NCI-H446 treated with DMSO at 0.1 percent for 48 hours (cell line): ENCODE measurements at regions not wholly inside any gene's neighbourhood (a gene's known extent, or its start where the extent isn't known, plus 50 kb on each side); places are given as distances from the start of the nearest gene placed in this dataset.
"Not testable (repeated sequence)": the region's sequence is repeated elsewhere in the genome, so short reads cannot be mapped to it uniquely, and the experiment has no call there.

Experiments used
- DNase-seq: peaks from one replicate; lab custom pipeline; 2025; lab: John Stamatoyannopoulos, UW

GRCh38 chr6:854406-855118, 161.6 kb upstream of the EXOC2 start:
- DNase-seq, result no peak

GRCh38 chr6:852216-852615, 159.3 kb upstream of the EXOC2 start:
- not testable (repeated sequence) for DNase-seq

DNA sequence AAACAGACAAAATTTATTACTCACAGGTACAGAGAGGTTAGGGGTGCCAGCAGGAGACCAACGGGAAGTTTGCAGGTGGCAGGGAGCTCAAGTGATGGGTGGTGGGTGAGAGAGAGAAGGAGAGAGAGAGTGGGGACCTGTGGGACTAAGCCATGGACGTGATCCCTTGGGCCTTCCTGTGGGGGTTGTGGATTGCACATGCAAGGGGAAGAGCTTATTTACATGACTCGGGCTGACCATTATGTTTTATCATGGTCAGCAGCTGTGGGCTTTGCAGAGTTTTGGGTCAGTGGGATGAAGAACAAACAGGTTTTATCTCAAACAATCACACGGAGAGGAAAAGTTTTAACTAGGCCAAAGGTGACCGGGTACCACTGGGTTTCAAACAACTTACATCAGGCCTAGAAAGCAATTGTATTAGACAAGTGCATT, 156.2 kb upstream of the EXOC2 start:
- DNase-seq, result no peak

- no peak for DNase-seq
Measured at GRCh38 chr6:845566-845965, 152.6 kb upstream of the EXOC2 start.

- DNase-seq, result no peak
Measured at GRCh38 chr6:845101-845500, 152.2 kb upstream of the EXOC2 start.

GRCh38 chr6:842141-842540, 149.2 kb upstream of the EXOC2 start:
- DNase-seq, result no peak

- DNase-seq, result no peak
Measured at GRCh38 chr6:841569-841968, 148.6 kb upstream of the EXOC2 start.

DNA sequence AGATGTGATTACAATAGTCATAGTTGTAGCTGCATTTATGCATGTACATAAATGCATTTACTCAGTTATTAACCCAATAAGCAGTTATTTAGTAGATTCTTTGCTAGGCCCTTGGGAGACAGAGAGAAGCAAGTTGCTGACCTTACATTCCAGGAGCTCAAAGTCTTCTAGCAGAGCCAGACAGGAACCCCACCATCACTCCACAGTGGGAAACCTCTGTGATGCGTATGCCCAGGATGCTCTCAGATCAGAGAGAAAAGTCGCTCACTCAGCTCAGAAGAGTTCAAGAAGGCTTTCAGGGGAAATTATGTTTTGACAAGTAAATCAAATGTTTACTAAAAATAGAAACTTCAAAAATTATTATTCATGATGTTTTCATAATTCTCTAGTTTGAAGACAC, 146.3 kb upstream of the EXOC2 start:
- no peak for DNase-seq

GRCh38 chr6:837380-837779, 144.4 kb upstream of the EXOC2 start:
- no peak for DNase-seq

DNA sequence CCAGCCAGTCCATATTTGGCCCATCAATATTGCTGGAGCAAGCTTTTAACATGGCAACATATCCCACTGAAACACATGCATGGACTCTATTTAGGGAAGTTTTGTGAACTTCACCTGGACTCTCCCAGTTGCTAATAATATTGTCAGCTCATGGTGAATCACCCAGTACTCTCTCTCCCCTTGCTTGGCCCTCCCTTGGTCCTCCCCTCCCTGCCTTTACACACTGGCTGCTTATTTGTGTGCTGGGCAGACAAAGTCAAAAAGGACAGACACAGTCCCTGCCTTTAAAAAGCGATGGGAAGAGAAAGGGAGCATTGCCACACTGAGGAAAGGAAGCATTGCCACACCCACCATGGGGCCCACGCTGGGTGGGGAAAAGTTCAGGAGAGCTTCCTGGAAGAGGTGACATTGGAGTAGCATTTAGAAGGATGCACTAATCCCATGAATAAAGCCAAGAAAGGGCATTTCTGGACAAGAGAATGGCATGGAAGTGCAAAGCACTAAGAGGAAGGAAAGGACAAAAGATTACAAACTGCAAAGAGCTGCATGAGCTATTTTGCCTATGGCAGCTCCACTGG, 143.4 kb upstream of the EXOC2 start:
- no peak for DNase-seq

DNA sequence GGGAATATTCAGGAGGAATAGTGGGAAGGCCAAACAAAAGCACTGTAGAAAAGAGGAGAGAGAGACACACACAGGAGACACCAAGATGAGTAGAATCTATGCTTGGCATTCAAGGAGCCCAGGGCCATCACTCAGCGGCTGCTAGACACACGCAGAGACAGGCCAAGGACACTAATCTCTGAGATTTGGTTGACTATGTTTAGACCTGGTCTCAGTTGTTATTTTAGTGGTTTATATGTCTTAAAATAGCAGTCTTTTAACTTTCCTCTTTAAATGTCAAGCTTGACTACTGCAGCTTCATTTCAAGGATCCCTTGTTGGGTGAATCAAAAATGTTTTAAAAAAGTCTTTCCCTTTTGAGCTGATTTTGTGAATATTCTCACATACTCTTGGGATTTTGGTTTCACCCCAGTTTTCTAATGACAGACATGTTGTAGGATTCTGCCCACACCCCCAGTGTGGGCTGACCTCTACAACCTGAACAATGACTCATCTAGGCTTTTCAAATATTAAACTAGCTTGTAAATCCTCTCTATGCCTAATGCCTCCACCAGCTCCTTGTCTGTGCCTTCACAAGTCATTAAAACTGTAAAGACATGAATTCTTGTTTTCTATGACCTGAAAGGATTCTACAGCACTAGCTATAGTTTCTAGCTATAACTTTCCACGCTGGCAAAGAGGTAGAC, 142.7 kb upstream of the EXOC2 start:
- DNase-seq, result no peak

- DNase-seq, result no peak
Measured at GRCh38 chr6:834866-835265, 141.9 kb upstream of the EXOC2 start.

- no peak for DNase-seq
Measured at GRCh38 chr6:834190-834589, 141.3 kb upstream of the EXOC2 start.

DNA sequence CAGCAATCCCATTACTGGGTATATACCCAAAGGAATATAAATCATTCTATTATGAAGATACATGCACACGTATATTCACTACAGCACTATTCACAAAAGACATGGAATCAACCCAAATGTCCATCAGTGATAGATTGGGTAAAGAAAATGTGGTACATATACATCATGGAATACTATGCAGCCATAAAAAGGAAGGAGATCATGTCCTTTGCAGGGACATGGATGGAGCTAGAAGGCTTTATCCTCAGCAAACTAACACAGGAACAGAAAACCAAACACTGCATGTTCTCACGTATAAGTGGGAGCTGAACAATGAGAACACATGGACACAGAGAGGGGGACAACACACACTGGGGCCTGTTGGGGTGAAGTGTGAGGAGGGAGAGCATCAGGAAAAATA, 139.9 kb upstream of the EXOC2 start:
- DNase-seq, result not testable (repeated sequence)

GRCh38 chr6:830667-831327, 137.9 kb upstream of the EXOC2 start:
- DNase-seq, result no peak

DNA sequence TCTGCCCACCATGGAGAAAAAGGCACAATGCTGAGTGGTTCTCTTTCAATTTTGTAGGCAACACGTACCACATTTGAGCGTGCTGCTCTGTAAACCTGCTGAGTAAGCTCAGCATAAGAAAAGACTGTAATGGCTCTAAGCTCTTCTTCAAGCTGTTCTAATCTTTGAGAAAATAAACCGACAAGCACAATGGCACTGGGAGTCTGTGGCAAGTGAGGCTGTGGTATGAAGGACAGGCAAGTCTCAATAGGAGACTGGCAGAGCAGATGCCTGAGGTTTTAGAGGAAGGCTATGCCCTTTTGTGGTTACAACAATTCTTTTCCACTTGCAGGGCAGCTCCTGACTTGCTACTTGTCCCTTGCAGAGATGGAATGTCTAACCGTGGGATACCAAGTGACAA, 136.7 kb upstream of the EXOC2 start:
- DNase-seq, result no peak

DNA sequence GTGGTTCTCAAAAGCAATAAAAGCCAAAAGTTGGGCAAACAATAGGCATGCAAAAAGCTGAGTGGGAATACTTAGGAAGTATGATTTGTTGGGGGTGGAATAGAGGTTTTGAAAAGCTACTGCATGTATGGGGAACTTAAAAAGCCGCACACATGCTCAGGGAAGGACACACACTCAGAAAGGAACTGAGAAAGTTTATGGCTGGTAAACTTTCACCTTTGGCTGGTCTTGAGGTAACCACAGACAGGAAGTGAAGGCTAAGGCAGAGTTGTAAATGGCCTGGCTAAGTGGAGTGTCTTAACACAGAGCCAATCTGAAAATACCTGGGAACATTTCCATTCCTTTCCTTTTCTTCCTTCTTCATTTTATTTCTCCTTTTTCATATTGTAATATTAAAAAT, 134.5 kb upstream of the EXOC2 start:
- DNase-seq, result no peak

DNA sequence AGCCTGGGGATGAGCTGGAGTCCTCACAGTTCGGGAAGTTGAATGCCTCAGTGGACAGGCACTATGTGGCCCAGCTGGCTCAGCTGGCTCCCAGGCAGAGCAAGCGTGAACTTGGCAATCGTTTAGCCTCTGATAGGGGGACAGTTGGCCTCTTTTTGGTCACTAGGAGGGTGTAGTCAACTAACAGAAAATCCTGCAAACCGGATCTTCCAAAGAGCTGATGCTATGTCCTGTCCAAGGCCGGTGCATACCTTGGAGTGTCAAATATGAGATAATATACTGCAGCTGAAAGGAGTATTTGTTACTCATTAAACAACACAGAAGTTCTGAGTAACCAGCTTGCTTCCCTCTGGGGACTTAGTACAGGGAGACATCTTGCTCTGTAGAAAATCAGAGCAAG, 126.2 kb upstream of the EXOC2 start:
- DNase-seq, result no peak

DNA sequence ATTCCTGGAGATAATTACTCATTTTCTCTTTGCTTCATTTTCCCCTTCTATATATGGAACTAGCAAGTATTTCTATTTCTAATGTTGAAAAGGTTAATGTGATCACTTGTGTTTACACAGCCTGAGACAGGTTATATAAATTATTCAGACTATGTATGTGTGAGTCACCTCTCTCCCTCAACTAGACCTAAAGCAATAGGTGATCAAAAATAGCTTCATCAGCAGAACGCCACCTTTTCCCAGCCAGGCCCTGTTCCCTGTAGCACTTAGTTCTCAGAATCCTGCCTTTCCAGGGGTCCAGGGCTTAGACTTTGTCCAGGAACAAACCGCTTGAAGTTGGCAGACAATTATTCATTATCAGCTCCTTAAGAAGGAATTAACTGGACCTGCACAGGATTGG, 125.3 kb upstream of the EXOC2 start:
- no peak for DNase-seq

DNA sequence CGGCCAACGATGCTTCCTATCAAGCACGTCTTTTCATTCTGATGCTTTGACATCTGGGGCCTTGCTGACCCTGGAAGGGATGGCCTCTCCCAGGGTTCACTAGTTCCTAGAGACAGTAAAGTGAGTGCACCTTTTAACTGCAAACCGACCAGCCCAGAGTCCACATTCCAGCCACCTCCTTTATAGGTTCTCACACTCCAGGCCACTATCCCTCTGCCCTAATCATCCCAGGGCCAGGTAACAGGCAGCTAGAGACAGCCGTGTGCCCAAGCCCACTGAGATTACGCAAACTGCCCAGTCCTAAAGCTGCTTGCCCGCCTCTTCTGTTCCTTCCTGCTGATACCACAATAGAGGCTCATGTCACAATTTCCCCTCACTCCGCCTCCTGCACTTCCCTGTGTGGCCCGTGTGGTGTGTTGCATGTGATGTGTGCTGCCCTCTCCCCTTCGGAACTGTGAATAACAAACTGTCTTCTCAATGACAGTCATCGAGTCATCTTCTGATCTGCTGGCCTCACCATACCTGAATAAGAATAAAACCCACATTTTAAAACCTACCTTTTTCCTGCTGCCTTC, 123.7 kb upstream of the EXOC2 start:
- DNase-seq, result no peak

GRCh38 chr6:815348-815738, 122.4 kb upstream of the EXOC2 start:
- no peak for DNase-seq
